Left lung (tissue), 4 donors: ENCODE measurements at regions not wholly inside any gene's neighbourhood (a gene's known extent, or its start where the extent isn't known, plus 50 kb on each side); places are given as distances from the start of the nearest gene placed in this dataset.

ENCODE experiments used
- ATAC-seq: fragments of 200-7000 bp; cut with Tn5 transposase; one replicate; pipeline ENCODE4 v1.9.1; 2020; ENCODE audit warnings: moderate library complexity
- DNase-seq, 4 donors: peaks; one replicate each; pipeline ENCODE4 v3.0.0-alpha.2; 2013 to 2020
- H3K27ac ChIP-seq, 2 donors: fragments of 200-600 bp; sonication (generic) in 1 of 2; one replicate each; pipeline versions ENCODE4 v1.5.0 to v1.8.0; 2020 to 2021
- H3K27me3 ChIP-seq, 2 donors: fragments of 200-600 bp; sonication (generic) in 1 of 2; one replicate each; pipeline versions ENCODE4 v1.5.0 to v1.8.0; 2020 to 2021
- H3K36me3 ChIP-seq, 2 donors: fragments of 200-600 bp; sonication (generic) in 1 of 2; one replicate each; pipeline versions ENCODE4 v1.5.0 to v1.8.0; 2020 to 2021
- H3K4me1 ChIP-seq, 2 donors: fragments of 200-600 bp; one replicate each; pipeline ENCODE4 v1.8.0; 2021
- H3K4me3 ChIP-seq, 2 donors: fragments of 200-600 bp; sonication (generic) in 1 of 2; one replicate each; pipeline versions ENCODE4 v1.5.0 to v1.8.0; 2020 to 2021; ENCODE audit warnings: mild to moderate bottlenecking in 1 of 2
- H3K9me3 ChIP-seq, 2 donors: fragments of 200-600 bp; sonication (generic) in 1 of 2; one replicate each; pipeline versions ENCODE4 v1.5.0 to v1.8.0; 2020 to 2021
- CTCF ChIP-seq, 2 donors: fragments of 200-600 bp; sonication (generic) in 1 of 2; IDR thresholded peaks; one replicate each; pipeline versions ENCODE4 v1.5.0 to v1.8.0; 2021; ENCODE audit warnings: antibody characterized with exemption in 2 of 2
- intact Hi-C, 2 donors: fragments of 100-400 bp; cut with DNase I; formaldehyde crosslinking; loops; one replicate each; pipeline versions ENCODE4 v1.11.2 to v1.14.2; 2022
- donor health status: DM: no; HTN: yes; CAD: no.
- donor health status: DM: no; HTN: no; CAD: no.

- DNase-seq: no peak
- H3K4me1 ChIP-seq: no peaks in the 10 kb centered on the region
- no peaks in the 10 kb centered on the region for H3K27me3 ChIP-seq
- H3K36me3 ChIP-seq: no peaks in the 10 kb centered on the region
- H3K4me3 ChIP-seq: no peak overlapping the region
- no peak for ATAC-seq
- no peak for TF ChIP-seq CTCF (IDR thresholded peaks at IDR 0.05)
- peaks cover under 1 to 35% of the 10 kb centered on the region in 2 donors for H3K9me3 ChIP-seq
- no peak overlapping the region for H3K27ac ChIP-seq
- intact Hi-C loops: no loop called here
Observed at GRCh38 chr3:159025733-159026132, 223.9 kb downstream of the MFSD1 start.

- Histone ChIP-seq H3K4me1 (no peaks in the 10 kb centered on the region), H3K27ac (no peak overlapping the region), H3K27me3 (no peaks in the 10 kb centered on the region), H3K9me3 (peaks cover 0 to 30% of the 10 kb centered on the region in 2 donors), H3K4me3 (no peak overlapping the region), H3K36me3 (no peaks in the 10 kb centered on the region)
- ATAC-seq (no peak), DNase-seq (no peak)
- no peak for TF ChIP-seq CTCF (IDR thresholded peaks at IDR 0.05)
- intact Hi-C loops: no loop called here
Observed at GRCh38 chr3:159026510-159026909, 224.7 kb downstream of the MFSD1 start.

- Histone ChIP-seq H3K36me3 (no peaks in the 10 kb centered on the region), H3K9me3 (peaks cover 0 to 15% of the 10 kb centered on the region in 2 donors), H3K4me1 (no peaks in the 10 kb centered on the region), H3K4me3 (no peak overlapping the region), H3K27ac (no peak overlapping the region), H3K27me3 (no peaks in the 10 kb centered on the region)
- intact Hi-C loops: no loop called here
- no peak for TF ChIP-seq CTCF (IDR thresholded peaks at IDR 0.05)
- ATAC-seq (no peak), DNase-seq (no peak)
Observed at GRCh38 chr3:159028706-159029105, 226.9 kb downstream of the MFSD1 start.

- no peak for TF ChIP-seq CTCF (IDR thresholded peaks at IDR 0.05)
- H3K27me3 ChIP-seq: no peaks in the 10 kb centered on the region
- ATAC-seq (no peak), DNase-seq (no peak)
- intact Hi-C loops: no loop called here
- H3K27ac ChIP-seq: no peak overlapping the region
- H3K4me1 ChIP-seq: no peaks in the 10 kb centered on the region
- H3K9me3 ChIP-seq: peaks cover 0 to 11% of the 10 kb centered on the region in 2 donors
- no peaks in the 10 kb centered on the region for H3K36me3 ChIP-seq
- H3K4me3 ChIP-seq: no peak overlapping the region
Observed at GRCh38 chr3:159029306-159030026, 227.6 kb downstream of the MFSD1 start.

- intact Hi-C loops: no loop called here
- H3K27ac ChIP-seq: no peak overlapping the region
Observed at GRCh38 chr3:159030138-159030670, 228.3 kb downstream of the MFSD1 start.

More at GRCh38 chr3:159030138-159030670, 228.3 kb downstream of the MFSD1 start:
- TF ChIP-seq CTCF (IDR thresholded peaks at IDR 0.05): no peak
- Histone ChIP-seq H3K9me3 (peaks cover 0 to 6% of the 10 kb centered on the region in 2 donors), H3K4me1 (no peaks in the 10 kb centered on the region), H3K4me3 (no peak overlapping the region), H3K36me3 (no peaks in the 10 kb centered on the region), H3K27me3 (no peaks in the 10 kb centered on the region)
- no peak for ATAC-seq
- no peak for DNase-seq
